GM12878 (cell line): ENCODE measurements at regions not wholly inside any gene's neighbourhood (a gene's known extent, or its start where the extent isn't known, plus 50 kb on each side); places are given as distances from the start of the nearest gene placed in this dataset.

Experiments
- ATAC-seq: fragments of 200-7000 bp; cut with Tn5 transposase; 3 replicates; pipeline ENCODE4 v1.9.1; 2020; ENCODE audit warnings: mild to moderate bottlenecking, moderate library complexity
- BruUV-seq: library from RNA; stranded (reverse); fragments of 400-500 nt; replicated peaks from 2 replicates; lab custom pipeline; 2021; lab: Mats Ljungman, UMichigan
- CTCF ChIA-PET: fragments of 300-600 bp; sonication (Branson Sonifier 250); formaldehyde crosslinking; extraction: SDS; loops from one replicate; lab custom pipeline; 2021; ENCODE audit warnings: inconsistent platforms; lab: Yijun Ruan, JAX
- POLR2A ChIA-PET: fragments of 350-600 bp; formaldehyde crosslinking; extraction: SDS; loops from one replicate; lab custom pipeline; 2021; ENCODE audit warnings: inconsistent platforms; lab: Charles Lee
- RAD21 ChIA-PET: fragments of 300-600 bp; sonication (Branson Sonifier 250); formaldehyde crosslinking; loops from one replicate; lab custom pipeline; 2023; ENCODE audit warnings: antibody characterized with exemption; ENCODE audit not compliant: unreplicated experiment; lab: Charles Lee
- SMC1A ChIA-PET: fragments of 300-600 bp; sonication (Branson Sonifier 250); formaldehyde crosslinking; loops from one replicate; lab custom pipeline; 2023; ENCODE audit not compliant: unreplicated experiment, uncharacterized antibody; lab: Charles Lee
- DNase-seq: peaks from one replicate; pipeline ENCODE4 v3.0.0-alpha.2; 2011; ENCODE audit warnings: low read depth, low spot score
- FAIRE-seq: peaks from 3 replicates; lab custom pipeline; 2011; peaks lifted over from hg19 to GRCh38; lab: Jason Lieb, UNC
- H2AFZ ChIP-seq: 2 replicates; pipeline ENCODE4 v1.6.0; 2011; ENCODE audit warnings: low read depth, low read length, control low read depth; ENCODE audit not compliant: control insufficient read depth
- H3K27ac ChIP-seq: 2 replicates; pipeline ENCODE4 v1.5.1; 2011; ENCODE audit warnings: control low read depth; ENCODE audit not compliant: control insufficient read depth, insufficient read depth
- H3K27me3 ChIP-seq, 2 experiments: replicated peaks in 1 of 2; 2 replicates each; pipeline versions ENCODE4 v1.6.0 to v1.6.1; 2011; ENCODE audit warnings: low read length in 1 of 2; ENCODE audit not compliant: control insufficient read depth in 2 of 2, insufficient read depth in 2 of 2
- H3K36me3 ChIP-seq, 2 experiments: 2 replicates each; pipeline ENCODE4 v1.5.1; 2011; ENCODE audit warnings: low read length in 1 of 2; ENCODE audit not compliant: control insufficient read depth in 2 of 2, insufficient read depth in 2 of 2
- H3K4me1 ChIP-seq: 2 replicates; pipeline ENCODE4 v1.6.1; 2011; ENCODE audit warnings: mild to moderate bottlenecking, low read length, moderate library complexity, mixed read lengths; ENCODE audit not compliant: control insufficient read depth, insufficient read depth
- H3K4me2 ChIP-seq: 2 replicates; pipeline ENCODE4 v1.6.0; 2011; ENCODE audit warnings: control low read depth; ENCODE audit not compliant: control insufficient read depth, insufficient read depth
- H3K4me3 ChIP-seq: fragments of 200-600 bp; sonication (generic); 2 replicates; pipeline ENCODE4 v1.5.1; 2016
- H3K79me2 ChIP-seq: 2 replicates; pipeline ENCODE4 v1.6.0; 2011; ENCODE audit warnings: low read length; ENCODE audit not compliant: control insufficient read depth, insufficient read depth
- H3K9ac ChIP-seq: 2 replicates; pipeline ENCODE4 v1.8.0; 2011; ENCODE audit warnings: low read length, control low read depth, mixed read lengths; ENCODE audit not compliant: control insufficient read depth, insufficient read depth
- H3K9me3 ChIP-seq: replicated peaks from 3 replicates; pipeline ENCODE4 v1.5.1; 2011; ENCODE audit warnings: mild to moderate bottlenecking, low read length; ENCODE audit not compliant: control insufficient read depth, insufficient read depth
- H4K20me1 ChIP-seq: 2 replicates; pipeline ENCODE4 v1.6.0; 2011; ENCODE audit not compliant: control insufficient read depth, insufficient read depth
- EP300 ChIP-seq, 2 experiments: fragments of 150-350 bp in 1 of 2; IDR thresholded peaks; 2 replicates each; pipeline ENCODE4 v1.6.1; 2011 to 2012; ENCODE audit warnings: low read depth in 2 of 2, low read length in 2 of 2, borderline replicate concordance in 1 of 2, improper control_type of control experiment in 1 of 2, inconsistent platforms in 1 of 2; ENCODE audit not compliant: control insufficient read depth in 1 of 2
- IRF4 ChIP-seq: IDR thresholded peaks from 2 replicates; pipeline ENCODE4 v1.6.1; 2011; ENCODE audit warnings: low read depth, low read length
- JUND ChIP-seq: IDR thresholded peaks from 2 replicates; pipeline ENCODE4 v1.6.1; 2012; ENCODE audit warnings: low read depth, mild to moderate bottlenecking, low read length, improper control_type of control experiment, moderate library complexity
- MEF2A ChIP-seq: IDR thresholded peaks from 2 replicates; pipeline ENCODE4 v1.6.1; 2011; ENCODE audit warnings: low read depth, mild to moderate bottlenecking, low read length, moderate library complexity; ENCODE audit not compliant: insufficient read depth
- NRF1 ChIP-seq: conservative IDR thresholded peaks from 2 replicates; pipeline ENCODE4 v1.6.1; 2011; ENCODE audit warnings: mild to moderate bottlenecking, low read depth, low read length, improper control_type of control experiment
- PAX8 ChIP-seq: fragments of 450-650 bp; IDR thresholded peaks from 2 replicates; pipeline ENCODE4 v1.6.1; 2017; ENCODE audit warnings: mild to moderate bottlenecking, moderate library complexity
- RELA ChIP-seq: fragments of 450-650 bp; IDR thresholded peaks from 2 replicates; pipeline ENCODE4 v1.8.0; 2014; ENCODE audit warnings: borderline replicate concordance; ENCODE audit not compliant: partially characterized antibody
- SREBF1 ChIP-seq: IDR thresholded peaks from 2 replicates; pipeline ENCODE4 v1.6.1; 2012; ENCODE audit warnings: mild to moderate bottlenecking, low read length
- TCF3 ChIP-seq: IDR thresholded peaks from 2 replicates; pipeline ENCODE4 v1.6.1; 2012; ENCODE audit warnings: low read depth, mild to moderate bottlenecking, low read length, borderline replicate concordance; ENCODE audit not compliant: insufficient read depth
- WRNIP1 ChIP-seq: IDR thresholded peaks from 2 replicates; pipeline ENCODE4 v1.6.1; 2011; ENCODE audit warnings: low read depth, low read length, improper control_type of control experiment, borderline replicate concordance
- ZNF274 ChIP-seq: IDR thresholded peaks from one replicate; pipeline ENCODE4 v1.8.0; 2011; ENCODE audit not compliant: insufficient read length, insufficient read depth
- WGBS: methylation state at CpG from one replicate; pipeline ENCODE4 v1.1.6; 2016; ENCODE audit warnings: low lambda C conversion rate; ENCODE audit not compliant: insufficient replicate concordance, insufficient coverage; ENCODE audit errors: missing lambda C conversion rate; 5-methylcytosine and 5-hydroxymethylcytosine counted together
- in situ Hi-C: fragments of 300-500 bp; cut with MboI; formaldehyde crosslinking; loops from 9 replicates; pipeline ENCODE4 v1.14.3; 2018; ENCODE audit warnings: mixed read lengths
- intact Hi-C: fragments of 100-400 bp; cut with micrococcal nuclease; formaldehyde crosslinking; loops from one replicate; pipeline ENCODE4 v1.14.2; 2022; ENCODE audit not compliant: unreplicated experiment
- TF ChIP-seq, protein P1 (sequence below): fragments of 450-650 bp; IDR thresholded peaks from 2 replicates; pipeline ENCODE4 v1.6.1; 2017; ENCODE audit warnings: borderline replicate concordance
- TF ChIP-seq, protein P2 (sequence below): fragments of 450-650 bp; IDR thresholded peaks from 2 replicates; pipeline ENCODE4 v1.6.1; 2014; ENCODE audit warnings: mild to moderate bottlenecking

DNA sequence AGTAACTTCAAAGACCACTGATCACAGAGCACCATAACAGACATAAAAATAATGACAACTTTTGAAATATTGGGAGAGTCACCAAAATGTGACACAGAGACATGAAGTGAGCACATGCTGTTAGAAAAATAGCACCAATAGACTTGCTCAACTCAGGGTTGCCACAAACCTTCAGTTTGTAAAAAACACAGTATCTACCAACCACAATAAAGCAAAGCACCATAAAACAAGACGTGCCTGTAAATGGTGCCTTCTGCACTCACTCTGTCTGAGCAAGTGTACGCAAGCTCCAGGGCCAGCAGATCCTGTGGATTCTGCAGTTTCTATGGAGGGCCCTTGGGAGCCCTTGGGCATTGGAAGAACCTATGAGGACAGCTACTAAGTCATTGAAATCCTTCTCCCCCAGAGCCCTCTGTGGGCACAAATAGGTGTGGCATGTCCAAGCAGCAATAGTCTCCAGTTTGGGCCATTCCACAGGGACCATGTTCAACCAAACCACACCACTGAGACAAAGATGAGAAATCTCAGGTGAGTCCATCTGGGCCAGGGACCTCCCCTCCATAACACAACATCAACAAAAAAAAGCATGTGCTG, 116.9 kb upstream of the RAB4A start:
- Histone ChIP-seq H3K4me1 (no peaks in the 10 kb centered on the region), H3K4me2 (no peak overlapping the region), H3K27ac (no peak overlapping the region), H3K9me3 (no peaks in the 10 kb centered on the region), H3K27me3 (peaks cover 0 to 3% of the 10 kb centered on the region in 2 experiments; a peak in 1 of 4 replicates), H4K20me1 (no peaks in the 10 kb centered on the region), H3K9ac (no peak overlapping the region), H3K4me3 (no peak overlapping the region), H2AFZ (no peak overlapping the region), H3K36me3 (no peaks in the 10 kb centered on the region), H3K79me2 (no peaks in the 10 kb centered on the region)
- FAIRE-seq (no peak), DNase-seq (no peak), ATAC-seq (no peak)
- ChIA-PET RAD21 (no interaction called here), POLR2A (no interaction called here), CTCF (interaction anchor here (0.6 to 1.9 kb wide), 3 partner anchors 74 to 328 kb away, joined by 3 to 5 read pairs (median 3); no protein-coding TSS in a partner anchor), SMC1A (no interaction called here)
- BruUV-seq, result no TSS peak
- in situ Hi-C loops (no loop called here), intact Hi-C loops (no loop called here)
- WGBS, result 45% methylated on average over 2 of the region's 2 CpGs
- TF ChIP-seq ZNF274 (no peak), EP300 (IDR thresholded peaks at IDR 0.05; ENCODE audit: borderline replicate concordance in 1 of 2, control insufficient read depth in 1 of 2, low read depth in 2 of 2, low read length in 2 of 2) (no peak), PAX8 (no peak), WRNIP1 (no peak), IRF4 (no peak), JUND (no peak), RELA (no peak), MEF2A (no peak), NRF1 (no peak), TCF3 (no peak), SREBF1 (no peak)
- TF ChIP-seq, protein P1, sequence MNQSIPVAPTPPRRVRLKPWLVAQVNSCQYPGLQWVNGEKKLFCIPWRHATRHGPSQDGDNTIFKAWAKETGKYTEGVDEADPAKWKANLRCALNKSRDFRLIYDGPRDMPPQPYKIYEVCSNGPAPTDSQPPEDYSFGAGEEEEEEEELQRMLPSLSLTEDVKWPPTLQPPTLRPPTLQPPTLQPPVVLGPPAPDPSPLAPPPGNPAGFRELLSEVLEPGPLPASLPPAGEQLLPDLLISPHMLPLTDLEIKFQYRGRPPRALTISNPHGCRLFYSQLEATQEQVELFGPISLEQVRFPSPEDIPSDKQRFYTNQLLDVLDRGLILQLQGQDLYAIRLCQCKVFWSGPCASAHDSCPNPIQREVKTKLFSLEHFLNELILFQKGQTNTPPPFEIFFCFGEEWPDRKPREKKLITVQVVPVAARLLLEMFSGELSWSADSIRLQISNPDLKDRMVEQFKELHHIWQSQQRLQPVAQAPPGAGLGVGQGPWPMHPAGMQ, result no peak
- TF ChIP-seq, protein P2, sequence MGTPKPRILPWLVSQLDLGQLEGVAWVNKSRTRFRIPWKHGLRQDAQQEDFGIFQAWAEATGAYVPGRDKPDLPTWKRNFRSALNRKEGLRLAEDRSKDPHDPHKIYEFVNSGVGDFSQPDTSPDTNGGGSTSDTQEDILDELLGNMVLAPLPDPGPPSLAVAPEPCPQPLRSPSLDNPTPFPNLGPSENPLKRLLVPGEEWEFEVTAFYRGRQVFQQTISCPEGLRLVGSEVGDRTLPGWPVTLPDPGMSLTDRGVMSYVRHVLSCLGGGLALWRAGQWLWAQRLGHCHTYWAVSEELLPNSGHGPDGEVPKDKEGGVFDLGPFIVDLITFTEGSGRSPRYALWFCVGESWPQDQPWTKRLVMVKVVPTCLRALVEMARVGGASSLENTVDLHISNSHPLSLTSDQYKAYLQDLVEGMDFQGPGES, result no peak
